ENCODE measurements at regions not wholly inside any gene's neighbourhood (a gene's known extent, or its start where the extent isn't known, plus 50 kb on each side); places are given as distances from the start of the nearest gene placed in this dataset.

DNA sequence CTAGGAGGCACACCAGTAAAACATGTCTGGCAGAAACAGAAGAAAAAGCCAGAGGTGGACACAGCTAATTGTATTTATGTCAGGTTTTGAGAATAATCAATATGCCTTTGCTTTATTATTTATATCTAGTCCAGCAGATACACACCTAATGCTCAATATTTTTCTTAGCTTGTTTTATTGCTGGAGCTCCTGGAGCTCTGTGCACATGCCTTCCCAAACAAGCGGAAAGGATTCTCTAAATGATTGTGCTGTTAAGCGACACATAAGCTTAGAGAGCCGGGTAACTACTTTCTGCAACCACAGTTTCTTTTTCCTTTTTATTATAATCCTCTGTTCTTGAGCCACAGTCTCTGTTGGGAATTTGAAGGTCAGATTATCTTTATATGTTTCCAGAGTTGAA lies 177.3 kb upstream of the ST6GAL2 start:
- Histone ChIP-seq H3K27me3 (ENCODE audit: control insufficient read depth, insufficient read depth, low read length) (no peaks in the 10 kb centered on the region), H3K4me3 (ENCODE audit: low read length) (no peak overlapping the region)
- 77% methylated on average over 3 of the region's 3 CpGs for WGBS (ENCODE audit: insufficient coverage, low lambda C conversion rate)

DNA sequence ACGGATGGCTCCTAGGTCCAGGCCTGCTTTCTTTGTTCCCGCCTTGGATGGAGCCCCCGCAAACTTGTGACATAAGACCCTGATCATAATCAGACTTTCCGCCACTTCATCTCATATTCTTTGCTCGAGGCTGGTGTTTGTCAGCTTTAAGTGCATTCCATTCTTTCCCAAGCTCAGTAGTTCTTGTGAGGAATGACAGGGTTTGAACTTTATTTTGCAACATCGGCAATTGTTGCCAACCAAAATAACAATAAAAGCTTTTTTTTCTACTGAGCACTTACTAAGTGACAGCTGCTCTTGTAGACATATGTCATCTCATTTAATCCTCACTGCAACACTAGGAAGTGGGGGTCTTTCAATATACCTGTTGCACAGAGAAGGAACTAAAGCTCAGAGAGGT lies 178.8 kb upstream of the ST6GAL2 start:
- no peaks in the 10 kb centered on the region for H3K27me3 ChIP-seq (ENCODE audit: control insufficient read depth, insufficient read depth, low read length)
- WGBS (ENCODE audit: insufficient coverage, low lambda C conversion rate): 80% methylated on average over 1 of the region's 6 CpGs
- no peak for DNase-seq
- H3K9me3 ChIP-seq (ENCODE audit: control insufficient read depth, low read depth, low read length): no peaks in the 10 kb centered on the region
- no peaks in the 10 kb centered on the region for H3K36me3 ChIP-seq (ENCODE audit: control insufficient read depth, insufficient read depth, low read length)
- H3K4me3 ChIP-seq (ENCODE audit: low read length): no peak overlapping the region
- no peaks in the 10 kb centered on the region for H3K4me1 ChIP-seq (ENCODE audit: control insufficient read depth, insufficient read depth, low read length)
- H3K27ac ChIP-seq (ENCODE audit: low read length): no peak overlapping the region

More for the DNA sequence above, 177.3 kb upstream of the ST6GAL2 start:
- H3K9me3 ChIP-seq (ENCODE audit: control insufficient read depth, low read depth, low read length): no peaks in the 10 kb centered on the region
- H3K27ac ChIP-seq (ENCODE audit: low read length): no peak overlapping the region
- H3K36me3 ChIP-seq (ENCODE audit: control insufficient read depth, insufficient read depth, low read length): no peaks in the 10 kb centered on the region
- no peak for DNase-seq
- H3K4me1 ChIP-seq (ENCODE audit: control insufficient read depth, insufficient read depth, low read length): no peaks in the 10 kb centered on the region

DNA sequence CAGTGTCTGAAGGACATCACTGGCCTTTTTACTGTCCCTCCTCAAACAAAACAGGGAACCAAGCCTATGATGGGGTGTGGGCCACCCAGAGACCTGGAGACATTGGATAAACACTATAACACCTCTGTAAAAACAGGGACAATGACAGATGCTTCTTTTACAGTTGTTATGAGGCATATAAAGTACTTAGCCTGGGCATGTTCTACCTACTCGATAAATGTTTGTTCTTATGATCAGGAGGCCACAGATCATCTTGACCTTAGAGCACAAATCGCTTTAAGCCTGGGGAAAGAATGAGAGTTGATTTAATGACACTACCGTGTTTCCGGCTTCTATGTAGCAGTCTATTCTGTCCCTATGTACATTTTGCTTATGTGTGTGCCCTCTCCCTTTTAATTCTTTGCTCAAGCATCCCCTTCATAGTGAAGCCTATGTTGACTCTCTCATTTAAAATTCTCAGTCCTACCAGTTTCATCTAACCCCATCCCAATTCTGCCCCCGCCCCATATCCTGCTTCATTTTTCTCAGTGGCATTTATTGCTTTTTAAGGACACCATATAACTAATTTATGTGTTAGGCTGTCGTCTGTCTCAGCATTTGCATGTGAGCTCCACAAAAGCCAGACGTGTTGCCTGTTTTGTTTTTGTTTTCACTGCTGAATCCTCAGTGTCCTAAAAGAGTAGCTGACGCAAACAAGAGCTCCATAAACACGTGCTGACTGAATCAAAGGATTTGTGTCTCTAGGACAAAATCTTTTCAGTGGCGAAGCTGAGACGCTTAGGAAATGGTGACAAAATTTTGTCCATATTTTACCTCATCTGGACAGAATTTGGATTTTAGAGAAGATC lies 182.3 kb upstream of the ST6GAL2 start:
- no peaks in the 10 kb centered on the region for H3K4me1 ChIP-seq (ENCODE audit: control insufficient read depth, insufficient read depth, low read length)
- H3K27ac ChIP-seq (ENCODE audit: low read length): no peak overlapping the region
- no peak overlapping the region for H3K4me3 ChIP-seq (ENCODE audit: low read length)
- no peaks in the 10 kb centered on the region for H3K27me3 ChIP-seq (ENCODE audit: control insufficient read depth, insufficient read depth, low read length)
- H3K36me3 ChIP-seq (ENCODE audit: control insufficient read depth, insufficient read depth, low read length): no peaks in the 10 kb centered on the region
- H3K9me3 ChIP-seq (ENCODE audit: control insufficient read depth, low read depth, low read length): no peaks in the 10 kb centered on the region
- no peak for DNase-seq
- WGBS (ENCODE audit: insufficient coverage, low lambda C conversion rate): 67% methylated on average over 2 of the region's 11 CpGs

DNA sequence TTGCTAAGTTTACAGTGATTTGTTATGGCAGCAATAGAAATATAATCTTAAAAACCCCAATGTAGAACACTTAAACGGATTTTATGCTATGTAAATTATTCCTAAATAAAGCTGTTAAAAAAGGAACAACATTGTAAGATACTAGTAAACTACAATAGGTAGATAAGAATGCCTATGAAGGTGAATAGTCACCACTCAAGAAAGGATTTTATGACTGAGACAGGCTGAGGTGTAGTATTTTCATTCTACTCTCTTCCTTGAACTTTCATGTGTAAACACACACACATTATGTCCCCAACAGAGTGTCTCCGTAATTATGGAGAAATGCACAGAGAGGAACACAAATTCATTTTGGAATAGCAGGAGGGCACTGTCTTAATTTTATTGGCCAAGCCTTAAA lies 183.9 kb upstream of the ST6GAL2 start:
- Histone ChIP-seq H3K4me3 (ENCODE audit: low read length) (no peak overlapping the region), H3K27ac (ENCODE audit: low read length) (no peak overlapping the region), H3K4me1 (ENCODE audit: control insufficient read depth, insufficient read depth, low read length) (no peaks in the 10 kb centered on the region), H3K9me3 (ENCODE audit: control insufficient read depth, low read depth, low read length) (no peaks in the 10 kb centered on the region), H3K27me3 (ENCODE audit: control insufficient read depth, insufficient read depth, low read length) (no peaks in the 10 kb centered on the region), H3K36me3 (ENCODE audit: control insufficient read depth, insufficient read depth, low read length) (no peaks in the 10 kb centered on the region)
- no peak for DNase-seq
- WGBS (ENCODE audit: insufficient coverage, low lambda C conversion rate): no CpG with 5 or more reads among the region's 2 CpGs

DNA sequence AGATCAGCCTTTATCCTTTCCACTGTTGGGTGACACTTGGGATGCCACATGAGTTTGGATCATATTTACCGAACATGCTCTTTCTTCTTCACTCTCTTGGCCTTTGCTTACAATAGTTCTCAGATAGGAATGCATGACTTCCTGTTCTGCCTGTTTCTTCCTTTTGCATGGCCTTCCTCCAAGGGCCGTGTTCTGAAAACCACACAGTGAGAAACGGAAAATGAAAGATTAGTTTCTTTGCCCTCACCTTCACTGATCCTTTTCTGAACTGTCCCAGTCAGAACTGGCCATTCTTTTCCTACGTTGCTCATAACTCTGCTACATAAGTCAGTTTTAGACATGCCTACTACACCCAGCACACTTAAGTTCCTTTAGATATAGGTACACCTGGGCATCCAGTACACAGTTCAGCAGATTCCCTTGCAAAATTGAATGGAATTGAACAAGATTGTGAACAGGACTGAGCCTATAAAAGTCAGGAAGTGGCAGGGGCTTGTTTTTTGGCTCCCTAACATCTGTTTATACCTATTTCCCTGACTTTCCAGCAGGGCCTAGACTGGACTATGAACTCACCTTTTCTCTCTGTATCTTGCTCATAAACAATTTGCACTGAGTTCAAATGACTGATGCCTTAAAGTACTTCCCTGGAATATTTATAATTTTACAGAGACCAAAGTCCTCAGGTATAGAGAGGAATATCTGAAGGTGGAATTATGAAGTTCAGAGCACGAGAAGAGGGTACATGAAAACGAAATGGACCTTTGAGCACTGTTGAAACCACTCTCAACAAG lies 186.4 kb upstream of the ST6GAL2 start:
- no peaks in the 10 kb centered on the region for H3K9me3 ChIP-seq (ENCODE audit: control insufficient read depth, low read depth, low read length)
- no peak for DNase-seq
- WGBS (ENCODE audit: insufficient coverage, low lambda C conversion rate): 65% methylated on average over 1 of the region's 6 CpGs
- H3K27ac ChIP-seq (ENCODE audit: low read length): no peak overlapping the region
- H3K4me1 ChIP-seq (ENCODE audit: control insufficient read depth, insufficient read depth, low read length): no peaks in the 10 kb centered on the region
- H3K27me3 ChIP-seq (ENCODE audit: control insufficient read depth, insufficient read depth, low read length): no peaks in the 10 kb centered on the region
- H3K4me3 ChIP-seq (ENCODE audit: low read length): no peak overlapping the region
- no peaks in the 10 kb centered on the region for H3K36me3 ChIP-seq (ENCODE audit: control insufficient read depth, insufficient read depth, low read length)

DNA sequence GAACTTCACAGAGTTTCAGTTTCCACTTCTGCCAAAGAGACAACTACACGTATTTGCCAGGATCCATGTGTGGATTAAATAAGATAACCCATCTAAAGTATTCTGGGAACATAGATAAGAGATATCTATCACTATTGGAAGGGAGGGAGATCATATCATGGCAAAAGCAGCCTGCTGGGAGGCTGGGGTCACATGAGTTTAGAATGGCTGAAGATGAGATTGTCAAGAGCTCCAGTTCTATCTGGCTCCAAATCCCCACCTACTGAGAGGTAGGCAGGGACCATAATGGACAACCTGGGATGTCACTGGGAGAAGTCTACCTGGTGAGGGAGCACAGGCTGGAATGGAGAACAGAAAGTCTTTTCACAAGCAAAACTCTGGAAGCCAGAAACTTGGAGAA lies 192.6 kb upstream of the ST6GAL2 start:
- whole genome bisulfite sequencing (ENCODE audit: insufficient coverage, low lambda C conversion rate): 50% methylated on average over 1 of the region's 1 CpG
- H3K27me3 ChIP-seq (ENCODE audit: control insufficient read depth, insufficient read depth, low read length): no peaks in the 10 kb centered on the region
- no peaks in the 10 kb centered on the region for H3K4me1 ChIP-seq (ENCODE audit: control insufficient read depth, insufficient read depth, low read length)
- H3K9me3 ChIP-seq (ENCODE audit: control insufficient read depth, low read depth, low read length): no peaks in the 10 kb centered on the region
- no peaks in the 10 kb centered on the region for H3K36me3 ChIP-seq (ENCODE audit: control insufficient read depth, insufficient read depth, low read length)
- no peak for DNase-seq
- no peak overlapping the region for H3K4me3 ChIP-seq (ENCODE audit: low read length)
- no peak overlapping the region for H3K27ac ChIP-seq (ENCODE audit: low read length)

DNA sequence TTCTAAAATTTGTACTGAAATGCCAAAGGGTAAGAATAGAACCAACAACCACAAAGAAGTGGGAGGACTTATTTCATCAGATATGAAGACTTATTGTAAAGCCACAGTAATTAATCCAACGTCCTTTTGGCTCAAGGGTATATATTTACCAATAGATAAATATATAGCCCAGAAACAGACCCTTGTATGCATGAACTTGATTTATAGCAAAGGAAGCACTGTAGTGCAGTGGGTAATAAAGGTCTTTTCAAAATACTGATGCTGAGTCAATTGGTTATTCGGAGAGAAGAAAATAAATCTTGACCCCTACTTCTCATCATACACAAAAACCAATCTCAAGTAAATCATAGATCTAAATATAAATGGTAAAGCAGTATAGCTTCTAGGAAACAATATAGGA lies 200.5 kb upstream of the ST6GAL2 start:
- Histone ChIP-seq H3K4me3 (ENCODE audit: low read length) (no peak overlapping the region), H3K4me1 (ENCODE audit: control insufficient read depth, insufficient read depth, low read length) (no peaks in the 10 kb centered on the region), H3K9me3 (ENCODE audit: control insufficient read depth, low read depth, low read length) (no peaks in the 10 kb centered on the region), H3K36me3 (ENCODE audit: control insufficient read depth, insufficient read depth, low read length) (no peaks in the 10 kb centered on the region), H3K27me3 (ENCODE audit: control insufficient read depth, insufficient read depth, low read length) (no peaks in the 10 kb centered on the region), H3K27ac (ENCODE audit: low read length) (no peak overlapping the region)
- DNase-seq: no peak
- WGBS (ENCODE audit: insufficient coverage, low lambda C conversion rate): no CpG with 5 or more reads among the region's 2 CpGs

DNA sequence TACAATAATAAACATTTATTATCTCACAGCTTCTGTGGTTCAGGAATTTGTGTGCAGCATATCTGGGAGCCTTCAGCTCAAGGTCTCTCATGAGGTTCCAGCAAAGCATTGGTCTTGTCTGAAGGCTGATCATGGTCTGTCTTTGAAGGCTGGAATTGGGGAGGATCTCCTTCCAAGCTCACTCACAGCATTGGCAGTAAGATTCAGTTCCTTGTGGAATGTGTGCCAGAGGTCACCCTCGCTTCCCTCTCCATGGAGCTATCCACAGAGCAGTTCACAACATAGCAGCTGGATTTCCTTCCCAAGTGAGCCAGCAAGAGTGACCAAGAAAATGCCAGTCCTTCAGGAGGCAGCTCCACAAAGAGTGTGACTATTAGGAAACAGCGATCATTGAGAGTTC lies 202.2 kb upstream of the ST6GAL2 start:
- no peaks in the 10 kb centered on the region for H3K9me3 ChIP-seq (ENCODE audit: control insufficient read depth, low read depth, low read length)
- H3K27ac ChIP-seq (ENCODE audit: low read length): no peak overlapping the region
- no peak for DNase-seq
- H3K4me1 ChIP-seq (ENCODE audit: control insufficient read depth, insufficient read depth, low read length): no peaks in the 10 kb centered on the region
- no peak overlapping the region for H3K4me3 ChIP-seq (ENCODE audit: low read length)
- H3K36me3 ChIP-seq (ENCODE audit: control insufficient read depth, insufficient read depth, low read length): no peaks in the 10 kb centered on the region
- WGBS (ENCODE audit: insufficient coverage, low lambda C conversion rate): no CpG with 5 or more reads among the region's 2 CpGs
- H3K27me3 ChIP-seq (ENCODE audit: control insufficient read depth, insufficient read depth, low read length): no peaks in the 10 kb centered on the region

DNA sequence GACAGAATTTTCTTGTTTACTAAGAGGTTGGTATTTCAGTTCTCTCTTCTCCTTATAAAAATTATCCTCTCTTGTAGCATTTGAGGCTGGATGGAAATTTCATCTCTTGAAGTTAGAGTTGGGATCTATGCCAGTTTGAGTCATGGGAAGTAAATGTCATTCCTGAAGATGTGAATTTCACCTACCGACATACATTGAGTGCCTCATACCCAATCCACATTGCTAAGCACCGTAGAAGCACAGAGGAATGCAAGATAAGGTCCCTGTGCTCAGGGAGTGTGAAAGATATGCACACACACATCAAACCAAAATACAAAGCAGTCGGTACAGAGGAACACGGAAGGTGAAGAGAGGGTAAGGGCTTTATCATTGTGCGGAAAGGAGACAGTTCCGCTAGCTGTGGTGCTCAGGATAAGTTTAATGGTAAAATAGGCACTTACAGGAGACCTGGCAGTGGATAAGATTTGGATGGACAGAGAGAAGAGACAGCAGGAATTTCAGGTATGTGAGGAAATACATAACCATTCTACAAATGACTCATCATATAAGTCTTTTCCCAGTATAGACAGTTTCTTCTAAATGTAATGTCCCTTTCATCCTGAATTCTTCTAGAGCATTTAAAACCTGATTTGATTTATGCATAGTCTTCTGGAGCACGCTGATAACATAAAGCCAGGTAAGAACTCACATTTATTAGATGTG lies 205.3 kb upstream of the ST6GAL2 start:
- Histone ChIP-seq H3K9me3 (ENCODE audit: control insufficient read depth, low read depth, low read length) (no peaks in the 10 kb centered on the region), H3K27ac (ENCODE audit: low read length) (no peak overlapping the region), H3K4me3 (ENCODE audit: low read length) (no peak overlapping the region), H3K27me3 (ENCODE audit: control insufficient read depth, insufficient read depth, low read length) (no peaks in the 10 kb centered on the region), H3K4me1 (ENCODE audit: control insufficient read depth, insufficient read depth, low read length) (no peaks in the 10 kb centered on the region), H3K36me3 (ENCODE audit: control insufficient read depth, insufficient read depth, low read length) (no peaks in the 10 kb centered on the region)
- DNase-seq: no peak
- 60% methylated on average over 2 of the region's 7 CpGs for WGBS (ENCODE audit: insufficient coverage, low lambda C conversion rate)

DNA sequence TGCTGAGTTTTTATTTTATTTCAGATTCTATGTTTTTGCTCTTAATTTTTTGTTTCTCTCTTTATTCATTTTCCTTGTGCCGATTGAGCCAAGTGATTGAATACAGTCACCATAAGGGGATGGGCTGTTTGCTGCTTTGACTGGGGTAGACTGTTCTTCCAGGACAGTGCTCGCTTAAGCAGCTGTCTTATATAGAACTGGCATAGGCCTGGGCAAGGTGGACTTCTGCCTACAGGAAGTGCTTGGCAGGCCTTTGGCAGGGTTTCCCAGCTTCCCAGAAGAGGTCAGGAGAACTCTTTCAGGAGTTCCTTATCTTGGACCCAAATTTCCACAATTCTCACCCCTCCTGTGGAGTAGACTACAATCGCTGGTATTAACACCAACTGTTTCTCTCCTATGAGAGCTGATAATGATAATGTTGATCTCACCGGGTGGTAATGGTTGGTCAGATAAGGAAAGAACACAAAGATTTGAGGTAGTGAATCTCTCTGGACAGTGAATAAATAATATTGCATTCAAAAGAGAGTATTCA lies 207.5 kb upstream of the ST6GAL2 start:
- Histone ChIP-seq H3K27ac (ENCODE audit: low read length) (no peak overlapping the region), H3K4me3 (ENCODE audit: low read length) (no peak overlapping the region), H3K36me3 (ENCODE audit: control insufficient read depth, insufficient read depth, low read length) (no peaks in the 10 kb centered on the region), H3K4me1 (ENCODE audit: control insufficient read depth, insufficient read depth, low read length) (no peaks in the 10 kb centered on the region), H3K9me3 (ENCODE audit: control insufficient read depth, low read depth, low read length) (no peaks in the 10 kb centered on the region), H3K27me3 (ENCODE audit: control insufficient read depth, insufficient read depth, low read length) (no peaks in the 10 kb centered on the region)
- WGBS (ENCODE audit: insufficient coverage, low lambda C conversion rate): 100% methylated on average over 1 of the region's 4 CpGs
- no peak for DNase-seq

Measured in large intestine (tissue), 3 donors.